ENCODE measurements at regions not wholly inside any gene's neighbourhood (a gene's known extent, or its start where the extent isn't known, plus 50 kb on each side); places are given as distances from the start of the nearest gene placed in this dataset.
"Not testable (repeated sequence)": the region's sequence is repeated elsewhere in the genome, so short reads cannot be mapped to it uniquely, and the experiment has no call there.

DNA sequence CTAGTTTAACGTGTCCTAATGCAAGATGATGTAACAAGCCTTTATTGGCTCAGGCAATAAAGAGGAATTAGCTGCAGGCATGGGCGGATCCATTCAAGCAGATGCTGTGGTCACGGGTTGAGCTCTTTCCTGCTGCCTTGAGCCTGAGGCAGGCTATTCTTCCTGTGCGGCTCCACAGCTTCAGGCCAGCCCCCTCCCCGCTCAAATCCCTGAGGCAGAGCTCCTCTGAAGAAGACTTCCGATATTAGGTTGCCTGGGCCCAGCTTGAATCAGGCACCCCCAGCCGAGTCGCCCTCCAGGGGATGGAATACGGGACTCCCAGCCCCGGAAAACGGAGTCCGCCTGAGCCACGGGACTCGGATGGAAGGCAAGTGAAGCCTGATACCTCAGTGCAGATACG lies 95.0 kb upstream of the RUFY1 start:
- DNase-seq: no peak

DNA sequence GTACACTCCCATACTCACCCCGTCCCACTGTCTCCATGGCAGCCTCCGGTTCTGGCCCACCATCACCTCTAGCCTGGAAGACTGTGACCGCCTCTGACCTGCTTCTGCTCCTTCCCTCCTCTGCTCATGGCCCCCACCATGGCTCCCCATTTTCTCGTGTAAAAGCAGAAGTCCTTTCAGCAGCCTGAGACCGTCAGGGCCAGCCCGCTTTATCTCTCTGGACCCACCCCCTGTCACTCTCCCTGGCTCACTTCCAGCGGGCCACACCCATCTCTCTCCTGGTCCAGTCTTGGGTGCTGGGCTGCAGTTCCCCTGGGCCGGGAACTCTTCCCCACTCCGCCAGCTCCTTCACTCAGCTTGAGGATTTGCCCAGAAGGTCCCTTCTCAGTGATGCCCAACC lies 96.0 kb upstream of the RUFY1 start:
- no peak for DNase-seq

DNA sequence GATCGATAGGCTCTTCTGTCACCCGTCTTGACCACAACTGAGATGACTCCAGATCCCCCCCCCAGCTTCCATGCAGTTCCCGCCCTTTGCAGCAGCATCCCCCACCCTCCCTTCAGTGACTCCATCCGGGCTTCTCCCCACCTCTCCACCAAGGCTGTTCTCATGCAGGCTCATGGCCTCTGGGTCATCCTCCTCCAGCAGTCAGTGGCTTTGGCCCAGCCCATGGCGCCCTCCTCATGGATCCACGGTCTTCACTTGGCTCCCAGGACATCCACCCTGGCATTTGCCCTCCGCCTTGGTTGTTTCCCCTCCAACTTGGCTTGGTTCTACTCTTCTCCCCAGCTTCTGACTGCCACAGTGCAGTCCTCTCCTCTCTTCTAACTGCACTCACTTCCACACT lies 96.7 kb upstream of the RUFY1 start:
- no peak for DNase-seq

DNA sequence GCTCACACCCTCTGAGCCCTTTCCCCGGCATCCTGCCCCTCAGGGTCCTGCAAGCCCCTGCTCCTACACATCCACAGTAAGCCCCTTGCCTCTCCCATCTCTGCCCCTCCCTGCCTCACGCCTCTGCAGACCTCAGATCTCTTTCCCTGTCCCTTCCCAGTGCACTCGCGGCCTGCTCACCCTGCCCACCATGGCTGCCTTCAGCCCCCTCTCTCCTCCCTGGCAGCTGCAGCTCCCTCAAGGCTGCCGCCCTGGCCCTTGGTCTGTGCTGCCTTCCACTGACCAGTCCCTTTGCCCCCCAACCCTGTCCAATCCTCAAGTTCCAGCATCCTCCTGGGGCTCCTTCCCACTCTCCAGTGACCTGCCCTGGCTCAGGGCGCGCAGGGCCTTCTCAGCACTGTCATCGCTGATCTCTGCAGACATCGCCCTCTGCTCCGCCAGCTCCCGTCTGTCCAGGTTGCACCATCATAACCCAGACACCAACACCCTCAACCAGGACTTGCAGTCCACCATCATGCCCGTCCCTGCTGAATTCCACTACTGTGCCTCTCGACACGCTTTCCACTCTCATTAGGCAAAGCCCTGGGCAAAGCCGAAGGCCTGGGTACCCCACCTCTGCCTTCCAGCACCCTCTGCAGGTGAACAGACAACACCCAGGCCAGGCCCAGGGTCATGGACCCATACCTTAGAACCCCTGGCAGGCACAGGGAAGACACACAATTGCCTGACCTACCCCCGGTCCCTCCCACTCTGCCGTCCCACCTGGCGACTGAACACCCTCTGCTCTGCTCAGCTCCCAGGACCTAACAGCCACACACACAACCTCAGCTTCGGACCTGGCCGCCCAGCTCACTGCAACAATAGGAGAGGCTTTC lies 97.8 kb upstream of the RUFY1 start:
- DNase-seq: no peak

DNA sequence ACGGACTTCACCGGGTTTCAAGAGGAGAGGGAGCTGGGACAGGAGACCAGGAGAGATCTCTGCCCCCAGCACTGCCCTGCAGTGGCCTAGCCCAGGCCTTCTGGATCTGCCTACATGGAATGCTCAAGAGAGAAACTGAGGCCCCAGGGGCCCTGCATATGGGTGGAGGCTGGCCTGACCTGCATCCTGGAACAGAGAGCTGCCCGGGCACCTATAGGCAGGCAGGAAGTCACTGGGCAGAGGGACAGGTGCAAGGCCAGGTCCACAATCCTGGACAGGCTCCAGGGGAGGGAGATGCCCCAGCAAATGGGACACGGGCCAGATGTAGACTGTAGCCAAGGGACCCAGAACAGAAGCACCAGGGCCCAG lies 98.5 kb upstream of the RUFY1 start:
- DNase-seq: no peak

DNA sequence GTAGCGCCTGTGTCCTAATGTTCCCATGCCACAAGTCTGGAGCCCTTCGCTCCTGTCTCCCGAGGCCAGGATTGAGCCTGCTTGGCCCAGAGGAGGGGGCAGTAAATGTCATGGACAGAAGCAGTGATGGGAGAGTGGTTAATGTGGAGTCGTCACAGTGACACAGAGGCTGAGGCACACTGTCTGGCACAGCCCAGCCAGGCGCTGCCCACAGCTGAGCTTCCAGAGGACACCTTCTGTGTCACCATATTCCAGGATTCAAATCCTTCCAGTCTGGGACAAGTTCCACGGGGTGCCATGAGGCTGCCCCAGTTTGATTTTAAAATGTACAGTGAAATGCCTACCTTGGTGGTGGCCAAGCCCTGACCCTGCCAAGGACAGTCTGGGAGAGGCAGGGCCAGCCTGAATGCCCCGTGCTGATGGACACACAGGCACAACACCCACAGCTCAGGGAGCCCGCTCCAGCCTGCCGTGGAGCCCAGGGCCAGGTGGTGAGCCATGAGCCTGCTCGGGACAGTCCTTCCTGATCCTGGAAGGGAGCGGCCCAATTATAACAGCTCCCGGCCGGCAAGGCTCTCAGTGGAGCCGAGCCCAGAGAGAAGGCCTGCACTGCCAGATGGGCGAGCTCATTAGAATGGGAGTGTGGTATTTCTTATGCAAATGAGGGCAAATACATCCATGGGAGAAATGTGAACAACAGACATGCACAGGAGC lies 99.1 kb upstream of the RUFY1 start:
- no peak for DNase-seq

DNA sequence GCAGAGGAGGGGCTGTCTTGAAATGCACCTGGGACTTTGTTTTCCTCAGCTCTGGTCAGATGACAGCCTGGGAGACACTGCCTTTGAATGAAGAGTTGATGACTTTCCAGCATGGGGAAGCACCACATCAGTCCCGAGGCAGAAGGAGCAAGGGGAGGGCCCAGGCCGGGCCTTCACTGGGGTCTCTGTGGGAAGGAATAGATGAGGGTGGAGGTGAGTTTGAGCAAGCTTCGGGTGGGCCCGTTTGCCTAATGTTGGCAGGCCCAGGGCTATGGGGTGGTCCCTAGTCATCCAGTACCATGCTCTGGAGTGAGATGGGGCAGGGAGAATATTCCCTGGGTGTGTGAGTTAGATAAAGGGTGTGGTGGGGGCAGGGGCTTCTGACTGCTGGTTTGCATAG lies 100.4 kb upstream of the RUFY1 start:
- DNase-seq: not testable (repeated sequence)

DNA sequence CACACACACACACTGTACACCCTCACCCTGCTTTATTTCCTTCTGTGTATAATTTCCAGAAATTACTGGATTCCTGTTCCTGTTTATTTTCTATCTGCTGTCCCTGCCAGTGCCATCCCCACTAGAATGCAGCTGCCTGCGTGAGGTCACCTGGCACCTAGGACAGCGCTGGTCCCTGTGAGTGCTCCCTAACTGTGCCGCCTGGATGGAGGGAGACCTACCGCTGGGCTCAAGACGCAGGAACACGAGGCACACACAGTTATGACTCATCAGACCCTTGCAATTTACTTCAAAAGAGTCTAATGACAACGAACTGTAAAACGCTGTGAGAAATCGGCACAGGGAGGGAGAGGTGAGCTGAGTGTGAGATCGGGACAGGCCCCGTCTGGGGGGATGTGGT lies 102.1 kb upstream of the RUFY1 start:
- DNase-seq: not testable (repeated sequence)

DNA sequence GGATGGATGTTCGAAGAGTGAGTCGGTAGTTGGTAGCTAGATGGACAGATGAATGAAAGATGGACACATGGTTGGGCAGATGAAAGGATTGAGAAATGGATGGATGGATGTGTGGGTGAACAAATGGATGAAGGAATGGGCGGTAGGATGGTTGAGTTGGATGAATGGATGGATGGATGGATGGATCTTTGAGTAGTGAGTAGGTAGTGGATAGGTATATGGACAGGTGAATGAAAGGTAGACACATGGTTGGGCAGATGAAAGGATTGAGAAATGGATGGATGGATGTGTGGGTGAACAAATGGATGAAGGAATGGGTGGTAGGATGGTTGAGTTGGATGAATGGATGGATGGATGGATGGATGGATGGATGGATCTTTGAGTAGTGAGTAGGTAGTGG lies 97.0 kb upstream of the ADAMTS2 start:
- DNase-seq: not testable (repeated sequence)

DNA sequence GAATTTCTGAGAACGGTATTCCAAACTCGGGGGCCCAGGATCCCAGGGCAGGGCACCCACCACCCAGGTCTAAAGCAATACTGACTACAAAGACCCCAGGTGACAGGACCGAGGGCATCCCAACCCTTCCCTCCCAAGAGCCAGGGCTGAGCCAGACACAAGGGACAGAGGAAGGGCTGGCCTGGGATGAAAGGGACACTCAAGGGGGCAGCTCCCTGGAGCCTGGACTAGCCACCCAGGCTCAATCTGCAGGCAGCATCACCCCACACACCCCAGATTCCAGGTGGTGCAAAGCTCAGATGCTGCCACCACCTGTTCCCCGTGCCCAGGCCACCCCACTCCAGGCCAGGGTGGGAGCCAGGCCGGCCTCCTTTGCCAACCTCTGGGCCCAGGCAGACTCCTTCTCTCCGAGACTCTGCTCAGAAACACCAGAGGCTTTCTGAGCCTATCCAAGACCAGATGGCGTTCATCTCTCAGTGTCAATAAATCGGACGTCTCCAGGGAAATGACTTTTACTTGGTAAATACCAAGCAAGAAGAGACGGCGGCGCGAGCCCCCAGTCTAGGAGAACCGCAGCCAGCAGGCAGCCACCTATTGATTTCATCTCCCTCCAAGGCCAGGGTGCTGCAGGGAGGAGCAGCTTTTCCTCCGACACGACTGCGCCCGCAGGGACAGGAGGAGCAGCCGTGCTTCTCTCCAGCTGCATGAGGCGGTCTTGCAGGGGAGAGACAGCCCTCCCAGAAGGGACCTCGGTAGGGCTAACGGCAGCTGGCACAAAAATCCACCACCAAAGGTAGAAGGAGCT lies 94.1 kb upstream of the ADAMTS2 start:
- no peak for DNase-seq

DNA sequence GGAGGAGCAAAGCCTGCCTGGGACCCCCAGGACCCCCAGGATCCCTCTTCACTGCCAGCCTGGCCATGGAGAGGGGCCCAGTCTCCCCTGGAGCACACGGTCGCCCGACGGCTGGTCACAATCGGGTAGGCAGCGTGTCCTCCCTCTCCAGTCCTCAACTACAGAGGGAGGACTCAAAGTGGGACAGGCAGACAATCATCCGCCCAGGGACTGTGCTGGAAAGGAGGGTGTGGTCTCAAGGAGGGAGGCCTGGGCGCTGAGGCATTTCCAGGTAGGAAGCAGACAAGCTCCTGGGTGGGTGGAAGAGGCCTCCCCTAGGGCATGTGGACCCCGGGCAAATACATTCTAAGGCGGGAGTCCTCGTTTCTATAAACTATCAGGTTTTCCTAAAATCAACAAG lies 93.2 kb upstream of the ADAMTS2 start:
- DNase-seq: no peak

DNA sequence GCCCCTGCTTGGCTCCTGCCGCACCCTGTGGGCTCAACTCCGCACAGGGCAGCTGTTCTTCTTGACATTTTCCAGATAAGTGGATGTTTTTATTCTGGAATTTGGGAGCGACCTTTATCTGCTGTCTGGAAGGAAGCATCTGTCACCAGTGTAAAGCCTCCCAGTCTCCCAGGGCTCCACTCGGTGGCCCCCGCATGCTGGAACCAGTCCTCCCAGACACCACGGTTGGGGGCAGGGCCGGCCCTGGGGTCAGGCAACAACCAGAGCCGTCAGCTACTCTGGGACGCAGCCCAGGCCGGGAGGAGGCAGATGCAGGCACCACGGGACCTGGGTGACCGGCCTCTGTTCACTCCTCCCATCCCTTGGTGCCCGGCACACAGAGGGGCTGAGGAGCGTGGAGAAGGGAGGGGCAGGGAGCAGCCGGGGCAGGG lies 92.8 kb upstream of the ADAMTS2 start:
- no peak for DNase-seq

DNA sequence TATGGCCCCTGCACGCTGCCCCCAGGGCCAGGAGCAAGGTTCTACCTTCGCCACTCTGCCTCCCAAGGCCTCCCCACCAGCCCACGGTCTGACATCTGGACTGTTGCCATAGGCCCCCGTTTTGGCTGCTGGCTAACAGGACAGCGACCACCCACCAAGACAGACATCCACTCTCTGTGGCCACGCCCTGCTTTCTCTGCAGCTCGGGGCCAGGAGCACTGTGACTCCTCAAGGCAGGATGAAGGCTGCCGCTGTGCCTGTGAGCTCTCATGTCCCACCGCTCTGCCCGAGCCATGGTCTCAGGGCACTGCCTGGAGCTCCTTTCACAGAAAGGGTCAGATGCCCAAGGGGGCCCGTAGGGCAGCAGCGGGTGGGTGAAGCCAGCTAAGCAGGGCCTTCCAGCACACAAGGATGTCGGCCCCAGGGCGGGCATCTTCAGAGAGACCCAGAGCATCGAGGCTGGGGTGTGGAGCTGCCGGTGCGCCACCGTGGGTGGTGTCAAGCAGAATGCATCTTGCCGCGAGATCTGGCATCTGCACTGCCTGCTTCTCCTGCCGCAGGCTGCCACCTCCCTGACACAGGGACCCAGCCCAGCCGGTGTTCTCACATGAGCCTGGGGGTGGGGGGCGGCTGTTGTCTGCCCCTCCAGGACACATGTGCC lies 92.2 kb upstream of the ADAMTS2 start:
- DNase-seq: no peak

DNA sequence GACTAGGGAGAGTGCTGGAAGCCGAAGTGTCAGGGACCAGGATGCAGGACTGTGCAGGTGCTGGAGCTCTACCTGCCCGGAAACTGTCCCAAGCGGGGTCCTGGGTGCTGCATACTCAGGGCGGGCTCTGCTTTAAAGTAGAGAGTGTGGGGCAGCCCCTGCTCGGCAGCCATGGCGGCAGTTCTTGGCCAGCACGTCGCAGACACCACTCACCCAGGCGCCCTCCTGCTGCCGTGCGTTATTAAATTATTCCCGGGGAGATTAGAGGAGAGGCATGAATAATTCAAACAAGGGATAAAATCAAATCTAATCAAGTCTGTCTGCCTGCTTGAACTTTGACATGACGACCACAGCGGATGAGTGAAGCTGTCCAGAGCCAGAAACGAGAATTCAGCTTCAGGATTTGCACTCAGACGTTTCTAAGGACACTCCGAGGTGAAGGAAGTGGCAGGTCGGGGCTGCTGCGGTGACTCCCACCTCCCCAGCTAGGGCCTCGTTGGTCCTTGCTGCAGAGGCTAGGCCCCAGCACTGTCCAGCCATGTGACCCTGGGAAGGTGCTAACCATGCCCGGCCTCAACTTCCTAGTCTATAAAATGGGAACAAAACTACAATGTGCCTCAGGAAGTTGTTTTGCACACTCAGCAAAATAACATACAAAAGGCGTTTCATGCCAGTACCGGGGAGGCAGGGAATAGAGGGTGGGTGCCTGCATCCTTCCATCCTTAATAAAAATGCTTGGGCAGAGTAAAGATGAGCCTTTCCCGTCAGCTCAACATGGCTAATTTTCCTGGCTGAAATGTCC lies 91.3 kb upstream of the ADAMTS2 start:
- DNase-seq: no peak

DNA sequence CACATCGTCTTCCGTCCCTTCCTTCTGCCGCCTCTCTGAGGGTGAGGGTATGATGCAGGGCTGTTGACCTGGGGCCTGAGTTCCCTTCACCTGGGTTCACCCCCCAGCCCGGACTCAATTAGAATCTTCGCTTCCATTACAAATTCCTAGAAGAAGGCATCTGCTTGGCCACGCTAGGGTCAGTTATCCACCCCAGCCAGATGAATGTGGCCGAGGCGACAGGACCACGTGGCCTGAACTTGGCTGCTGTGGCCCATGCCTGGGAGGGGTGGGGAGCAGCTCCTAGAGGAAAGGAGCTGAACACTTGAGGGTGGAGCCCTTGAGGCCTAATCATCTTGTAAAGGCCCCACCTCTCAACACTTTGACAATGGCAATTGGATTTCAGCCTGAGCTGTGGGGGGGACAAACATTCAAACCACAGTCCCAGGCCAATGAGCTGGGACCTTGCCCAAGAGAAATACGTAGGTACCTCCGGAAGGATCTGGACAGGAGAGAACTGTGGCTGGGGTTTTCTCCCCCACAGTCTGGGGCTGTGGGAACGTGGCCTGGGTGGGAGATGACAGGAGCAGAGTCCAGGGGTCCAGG lies 90.6 kb upstream of the ADAMTS2 start:
- no peak for DNase-seq

DNA sequence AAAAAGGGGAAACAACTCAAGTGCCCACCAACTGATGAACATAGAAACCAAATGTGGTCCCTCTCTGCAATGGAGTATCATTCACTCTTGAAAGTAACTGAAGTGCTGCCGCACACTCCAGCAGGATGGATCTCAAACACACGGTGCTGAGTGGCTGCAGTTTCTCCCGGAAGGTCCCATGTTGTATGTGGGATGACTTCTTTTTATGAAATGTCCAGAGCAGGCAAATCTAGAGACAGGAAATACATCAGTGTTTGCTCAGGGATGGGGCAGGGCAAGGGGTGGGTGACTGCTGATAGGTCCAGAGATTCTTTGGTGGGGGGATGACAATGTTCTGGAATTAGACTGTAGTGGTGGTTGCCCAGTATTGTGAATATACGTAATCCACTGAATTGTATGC lies 89.9 kb upstream of the ADAMTS2 start:
- DNase-seq: no peak

DNA sequence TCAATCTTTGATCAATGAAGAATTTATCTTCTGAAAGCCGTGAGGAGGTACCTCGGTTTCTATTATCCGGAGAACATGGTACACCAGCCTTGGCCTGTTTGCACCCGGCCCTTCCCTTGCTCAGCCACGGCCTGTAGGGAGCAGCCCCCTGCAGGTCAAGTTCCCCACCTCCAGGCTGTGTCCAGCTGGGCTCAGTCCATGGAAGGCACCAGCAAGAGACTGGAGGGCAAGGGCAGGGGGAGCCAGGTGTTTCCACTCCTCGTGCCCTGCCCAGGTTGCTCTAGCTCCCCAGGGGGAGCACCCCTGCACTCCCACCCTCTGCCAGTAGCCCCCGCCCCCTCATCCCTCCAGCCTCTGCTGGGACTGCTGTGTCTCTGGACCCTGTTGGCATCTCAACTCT lies 87.3 kb upstream of the ADAMTS2 start:
- DNase-seq: no peak

DNA sequence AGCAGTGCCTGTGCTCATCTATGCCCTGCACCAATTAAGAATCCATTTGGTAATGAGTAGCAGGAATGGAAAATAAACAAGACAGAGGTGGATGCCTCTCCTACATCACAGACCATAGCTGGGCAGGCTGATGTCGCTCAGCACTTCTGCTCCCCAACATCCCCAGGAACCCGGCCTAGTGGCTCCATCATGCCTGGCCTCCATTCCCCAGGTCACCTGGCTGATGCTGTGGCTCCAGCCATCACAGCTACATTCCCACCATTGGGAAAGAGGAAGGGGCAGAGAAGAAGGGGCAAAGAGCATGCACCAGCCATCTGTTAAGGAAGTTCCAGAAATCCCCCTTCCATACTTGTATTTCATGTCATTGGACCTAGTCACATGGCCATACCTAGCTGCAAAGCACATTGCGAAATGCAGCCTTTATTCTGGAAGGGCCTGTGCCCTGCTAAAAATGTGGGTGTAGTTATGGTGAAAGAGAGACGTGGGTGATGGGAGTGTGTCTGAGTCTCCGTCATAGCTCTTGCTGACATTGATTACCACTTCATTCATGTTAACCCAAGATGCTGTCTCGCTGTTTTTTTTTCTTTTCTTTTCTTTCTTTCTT lies 86.1 kb upstream of the ADAMTS2 start:
- no peak for DNase-seq

DNA sequence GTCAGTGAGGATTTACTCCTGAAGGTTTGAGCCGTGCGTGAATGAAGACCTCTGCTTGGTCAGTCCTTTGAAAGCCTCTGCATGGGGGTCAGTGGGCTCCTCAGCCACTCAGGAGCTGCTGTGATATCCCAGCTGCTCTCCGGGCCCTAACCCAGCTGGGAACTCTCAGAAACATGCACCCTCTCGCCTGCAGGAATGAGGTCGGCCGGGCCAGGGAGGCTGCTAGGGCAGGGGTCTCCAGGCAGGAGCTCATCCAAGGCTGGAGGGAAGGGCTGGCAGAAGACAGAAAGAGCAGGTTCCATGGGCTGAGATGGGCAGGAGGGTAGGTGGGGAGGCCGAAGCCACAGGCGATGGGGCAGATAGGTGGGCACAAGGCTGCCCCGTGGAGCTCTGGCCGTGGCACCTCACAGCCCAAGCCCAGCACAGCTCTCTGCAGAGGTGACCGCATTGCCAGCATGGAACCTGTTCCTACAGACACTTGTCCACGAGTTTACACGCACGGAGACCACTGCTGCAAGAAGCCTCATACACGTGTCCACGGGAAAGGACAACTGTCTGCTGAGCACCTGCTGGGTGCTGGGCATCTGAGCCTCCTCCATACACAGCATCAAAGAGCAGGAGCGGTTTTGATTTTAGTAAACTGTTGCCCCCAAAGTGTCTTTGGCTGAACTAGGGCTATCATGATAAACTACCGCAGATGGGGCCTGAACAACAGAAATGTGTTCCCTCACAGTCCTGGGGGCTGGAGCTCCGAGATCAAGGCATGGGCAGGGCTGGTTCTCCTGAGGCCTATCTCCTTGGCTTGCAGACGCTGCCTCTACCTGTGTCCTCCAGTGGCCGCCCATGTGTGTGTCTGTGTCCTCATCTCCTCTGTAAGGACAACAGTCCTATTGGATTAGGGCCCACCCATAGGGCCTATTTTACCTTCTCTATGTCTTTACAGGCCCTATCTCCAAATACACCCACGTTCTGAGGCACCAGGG lies 85.2 kb upstream of the ADAMTS2 start:
- no peak for DNase-seq
